Activated B cell treated with CpG ODN at 0.5 μM for 24 hours (primary cell): ENCODE measurements at regions not wholly inside any gene's neighbourhood (a gene's known extent, or its start where the extent isn't known, plus 50 kb on each side); places are given as distances from the start of the nearest gene placed in this dataset.

Source experiments
- ATAC-seq: fragments of 200-7000 bp; cut with Tn5 transposase; one replicate; pipeline ENCODE4 v1.10.0; 2021; ENCODE audit warnings: low read depth, mild to moderate bottlenecking, moderate library complexity
- CTCF ChIA-PET: fragments of 350-600 bp; sonication (Branson Sonifier 250); formaldehyde crosslinking; loops from one replicate; lab custom pipeline; 2021; ENCODE audit warnings: antibody characterized with exemption; lab: Charles Lee
- POLR2A ChIA-PET: fragments of 350-600 bp; sonication (Branson Sonifier 250); formaldehyde crosslinking; loops from one replicate; lab custom pipeline; 2021; ENCODE audit warnings: antibody characterized with exemption; lab: Charles Lee
- DNase-seq: peaks from one replicate; pipeline ENCODE4 v3.0.0; 2022
- H3K27ac Mint-ChIP-seq: one replicate; pipeline ENCODE4 v1.8.0; 2020; ENCODE audit warnings: mixed read lengths
- H3K27me3 Mint-ChIP-seq: one replicate; pipeline ENCODE4 v1.8.0; 2021; ENCODE audit warnings: mixed read lengths
- H3K36me3 Mint-ChIP-seq: one replicate; pipeline ENCODE4 v1.8.0; 2021; ENCODE audit warnings: low read depth, mixed read lengths
- H3K4me1 Mint-ChIP-seq: one replicate; pipeline ENCODE4 v1.8.0; 2021; ENCODE audit warnings: mixed read lengths
- H3K4me3 Mint-ChIP-seq: one replicate; pipeline ENCODE4 v1.8.0; 2020; ENCODE audit warnings: mild to moderate bottlenecking, mixed read lengths
- H3K9me3 Mint-ChIP-seq: one replicate; pipeline ENCODE4 v1.8.0; 2020; ENCODE audit warnings: mixed read lengths
- CTCF ChIP-seq: fragments of 200-600 bp; IDR thresholded peaks from one replicate; pipeline ENCODE4 v1.8.0; 2022; ENCODE audit warnings: antibody characterized with exemption, mild to moderate bottlenecking
- intact Hi-C: fragments of 100-400 bp; cut with micrococcal nuclease; formaldehyde crosslinking; loops from one replicate; pipeline ENCODE4 v1.15.1; 2024

DNA sequence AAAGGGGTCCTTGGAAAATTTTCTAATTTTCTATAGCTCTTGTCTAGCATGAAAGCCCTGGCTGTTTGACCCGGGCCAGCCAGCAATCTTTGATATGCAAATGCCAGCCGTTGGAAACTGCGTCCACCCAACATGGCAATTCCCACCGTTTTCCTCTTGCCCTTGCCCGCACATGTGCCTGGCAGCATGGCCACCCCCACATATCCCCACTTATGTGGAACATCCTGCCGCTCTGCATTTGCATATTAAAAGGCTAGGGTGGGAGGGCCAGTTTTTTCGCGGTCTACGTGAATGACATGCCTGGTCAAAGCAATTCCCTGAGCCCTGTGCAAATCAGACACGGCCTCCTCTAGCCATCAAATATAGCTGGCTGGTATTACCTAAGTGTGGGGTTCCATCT, 110.3 kb upstream of the TDRD3 start:
- Mint-ChIP-seq H3K4me3 (no peak overlapping the region), H3K9me3 (no peaks in the 10 kb centered on the region), H3K36me3 (no peaks in the 10 kb centered on the region), H3K27me3 (peaks cover 4% of the 10 kb centered on the region), H3K27ac (no peak overlapping the region), H3K4me1 (no peaks in the 10 kb centered on the region)
- intact Hi-C loops, result no loop called here
- ChIA-PET POLR2A (no interaction called here), CTCF (no interaction called here)
- no peak for ATAC-seq
- no peak for TF ChIP-seq CTCF
- no peak for DNase-seq

- POLR2A ChIA-PET, result no interaction called here
- Mint-ChIP-seq H3K27ac (no peak overlapping the region), H3K9me3 (no peaks in the 10 kb centered on the region), H3K36me3 (no peaks in the 10 kb centered on the region), H3K27me3 (no peaks in the 10 kb centered on the region), H3K4me1 (no peaks in the 10 kb centered on the region), H3K4me3 (no peak overlapping the region)
- DNase-seq, result no peak
- intact Hi-C loops, result no loop called here
- ATAC-seq, result no peak
- CTCF ChIA-PET, result no interaction called here
- no peak for TF ChIP-seq CTCF
Observed at GRCh38 chr13:60288569-60288968, 108.5 kb upstream of the TDRD3 start.

- Mint-ChIP-seq H3K4me1 (no peaks in the 10 kb centered on the region), H3K9me3 (no peaks in the 10 kb centered on the region), H3K36me3 (no peaks in the 10 kb centered on the region), H3K27ac (no peak overlapping the region), H3K4me3 (no peak overlapping the region), H3K27me3 (peaks cover 4% of the 10 kb centered on the region)
- ChIA-PET POLR2A (no interaction called here), CTCF (no interaction called here)
- intact Hi-C loops, result no loop called here
- ATAC-seq (no peak), DNase-seq (no peak)
- no peak for TF ChIP-seq CTCF
Observed at GRCh38 chr13:60303166-60303565, 93.9 kb upstream of the TDRD3 start.

- no peak overlapping the region for H3K27ac Mint-ChIP-seq
- no peak for TF ChIP-seq CTCF
- no peaks in the 10 kb centered on the region for H3K36me3 Mint-ChIP-seq
- no peaks in the 10 kb centered on the region for H3K27me3 Mint-ChIP-seq
- no peak overlapping the region for H3K4me3 Mint-ChIP-seq
- intact Hi-C loops, result no loop called here
- H3K9me3 Mint-ChIP-seq, result no peaks in the 10 kb centered on the region
- ChIA-PET CTCF (no interaction called here), POLR2A (no interaction called here)
- no peak for DNase-seq
- no peaks in the 10 kb centered on the region for H3K4me1 Mint-ChIP-seq
- ATAC-seq, result no peak
Observed at GRCh38 chr13:60311527-60311926, 85.5 kb upstream of the TDRD3 start.

GRCh38 chr13:60312851-60313505, 84.0 kb upstream of the TDRD3 start:
- TF ChIP-seq CTCF, result no peak
- no peak for DNase-seq
- no peak overlapping the region for H3K27ac Mint-ChIP-seq
- H3K4me1 Mint-ChIP-seq, result no peaks in the 10 kb centered on the region
- no peak overlapping the region for H3K4me3 Mint-ChIP-seq
- intact Hi-C loops, result no loop called here
- no peaks in the 10 kb centered on the region for H3K36me3 Mint-ChIP-seq
- no peak for ATAC-seq
- ChIA-PET CTCF (no interaction called here), POLR2A (no interaction called here)
- H3K9me3 Mint-ChIP-seq, result no peaks in the 10 kb centered on the region
- no peaks in the 10 kb centered on the region for H3K27me3 Mint-ChIP-seq
